Heart right ventricle (tissue), 16 donors: ENCODE measurements at regions not wholly inside any gene's neighbourhood (a gene's known extent, or its start where the extent isn't known, plus 50 kb on each side); places are given as distances from the start of the nearest gene placed in this dataset.

Experiments used
- ATAC-seq, 8 donors: fragments of 200-7000 bp; cut with Tn5 transposase; one replicate each; pipeline ENCODE4 v1.9.1; 2020; ENCODE audit warnings: mild to moderate bottlenecking in 8 of 8, moderate library complexity in 8 of 8, moderate number of reproducible peaks in 1 of 8
- DNase-seq, 2 donors: peaks; one replicate each; pipeline ENCODE4 v3.0.0-alpha.2; 2020
- H3K27ac ChIP-seq, 10 donors: fragments of 200-600 bp; sonication (generic) in 2 of 10; one replicate each; pipeline versions ENCODE4 v1.5.0 to v1.8.0; 2020 to 2022; ENCODE audit warnings: mild to moderate bottlenecking in 3 of 10
- H3K27me3 ChIP-seq, 7 donors: fragments of 200-600 bp; one replicate each; pipeline ENCODE4 v1.8.0; 2021 to 2022; ENCODE audit warnings: mild to moderate bottlenecking in 2 of 7
- H3K36me3 ChIP-seq, 9 donors: fragments of 200-600 bp; sonication (generic) in 1 of 9; one replicate each; pipeline versions ENCODE4 v1.5.0 to v1.8.0; 2020 to 2022; ENCODE audit warnings: mild to moderate bottlenecking in 2 of 9
- H3K4me1 ChIP-seq, 9 donors: fragments of 200-600 bp; sonication (generic) in 1 of 9; one replicate each; pipeline versions ENCODE4 v1.5.0 to v1.8.0; 2020 to 2022; ENCODE audit warnings: mild to moderate bottlenecking in 4 of 9
- H3K4me3 ChIP-seq, 10 donors: fragments of 200-600 bp; sonication (generic) in 2 of 10; one replicate each; pipeline versions ENCODE4 v1.5.0 to v1.8.0; 2020 to 2022; ENCODE audit warnings: mild to moderate bottlenecking in 7 of 10, moderate library complexity in 2 of 10
- H3K9me3 ChIP-seq, 11 donors: fragments of 200-600 bp in 10 of 11; sonication (generic) in 2 of 11; one replicate each; pipeline versions ENCODE4 v1.5.0 to v1.8.0; 2013 to 2022; ENCODE audit warnings: mild to moderate bottlenecking in 2 of 11, control low read depth in 1 of 11, moderate library complexity in 1 of 11
- CTCF ChIP-seq, 9 donors: fragments of 200-600 bp; sonication (generic) in 2 of 9; IDR thresholded peaks; one replicate each; pipeline versions ENCODE4 v1.5.0 to v1.8.0; 2021 to 2022; ENCODE audit warnings: antibody characterized with exemption in 9 of 9, mild to moderate bottlenecking in 5 of 9, moderate library complexity in 1 of 9
- WGBS, 2 donors: extraction: QIAGEN DNeasy Blood & Tissue Kit; methylation state at CpG; one replicate each; pipeline ENCODE4 v1.1.7; 2013; ENCODE audit warnings: inconsistent platforms in 1 of 2; 5-methylcytosine and 5-hydroxymethylcytosine counted together
- intact Hi-C, 10 donors: fragments of 100-400 bp; cut with DNase I; formaldehyde crosslinking; loops; one replicate each; pipeline versions ENCODE4 v1.11.1 to v1.14.2; 2022
- donor health status: Arrhythmogenic right ventricular cardiomyopathy.
- donor health status: ischemic (EF 13 %, LVEDD 7.1; RV severe dilation, severe dysfunction).
- donor health status: healthy with polysubstance abuse.
- donor health status: DM: no; HTN: yes; CAD: no.
- donor health status: DM: no; HTN: no; CAD: no.
- donor health status: ischemic (EF 25% LVEDD 6.9; RV normal size, moderate dysfunction).
- donor health status: ischemic (EF 25% LVEDD 5.7; RV mildly dilated, moderate dysfunction).
- donor health status: healthy.
- donor health status: DM: yes; HTN: yes; CAD: no.
- donor health status: Ischemic cardiomyopathy.
- donor health status: ischemic (EF 35%, LVEDD 5.7; RV mildly dilated, moderate dysfunction).
- donor health status: nonischemic (EF 11% LVEDD 7.7; RV severe dilation, severe dysfunction).
- donor health status: DM: yes; HTN: yes; CAD: no.
- donor health status: PGD.
- donor health status: ischemic (EF 29% LVEDD 5.4; RV normal size, mild dysfunction).
- donor health status: nonischemic (EF 23%, LVEDD 6.1; RV moderate dilation, normal function).

GRCh38 chr14:106051796-106052195 lies 525.4 kb downstream of the TMEM121 start:
- TF ChIP-seq CTCF (IDR thresholded peaks at IDR 0.05): no peak
- ATAC-seq: no peak
- 62 to 66% methylated on average over 2 of the region's 2 CpGs for WGBS, 2 donors
- Histone ChIP-seq H3K4me1 (no peaks in the 10 kb centered on the region), H3K4me3 (no peak overlapping the region), H3K36me3 (no peaks in the 10 kb centered on the region), H3K9me3 (no peaks in the 10 kb centered on the region), H3K27me3 (peaks cover 0 to 72% (median 31%) of the 10 kb centered on the region in 7 donors), H3K27ac (no peak overlapping the region)
- DNase-seq: no peak
- intact Hi-C loops: no loop called here

GRCh38 chr14:106055289-106055688 lies 528.9 kb downstream of the TMEM121 start:
- no peak for ATAC-seq
- no peak for DNase-seq
- no peak overlapping the region for H3K27ac ChIP-seq
- peaks cover 0 to 76% (median 27%) of the 10 kb centered on the region in 7 donors for H3K27me3 ChIP-seq
- intact Hi-C loops: no loop called here
- no peaks in the 10 kb centered on the region for H3K9me3 ChIP-seq
- H3K4me1 ChIP-seq: no peaks in the 10 kb centered on the region
- H3K4me3 ChIP-seq: no peak overlapping the region
- no peak for TF ChIP-seq CTCF (IDR thresholded peaks at IDR 0.05)
- no peaks in the 10 kb centered on the region for H3K36me3 ChIP-seq
- 45 to 63% methylated on average over 6 of the region's 6 CpGs for WGBS, 2 donors

GRCh38 chr14:106058342-106058741 lies 532.0 kb downstream of the TMEM121 start:
- H3K27me3 ChIP-seq: peaks cover 0 to 73% (median 30%) of the 10 kb centered on the region in 7 donors

GRCh38 chr14:106060276-106060975 lies 534.0 kb downstream of the TMEM121 start:
- DNase-seq (no peak), ATAC-seq (no peak)
- 49% methylated on average over 3 of the region's 3 CpGs for WGBS, 2 donors
- intact Hi-C loops: no loop called here
- Histone ChIP-seq H3K9me3 (no peaks in the 10 kb centered on the region), H3K4me3 (no peak overlapping the region), H3K36me3 (no peaks in the 10 kb centered on the region), H3K4me1 (no peaks in the 10 kb centered on the region), H3K27ac (no peak overlapping the region), H3K27me3 (peaks cover 0 to 78% (median 40%) of the 10 kb centered on the region in 7 donors)
- TF ChIP-seq CTCF (IDR thresholded peaks at IDR 0.05): no peak

More at GRCh38 chr14:106058342-106058741, 532.0 kb downstream of the TMEM121 start:
- no peak for TF ChIP-seq CTCF (IDR thresholded peaks at IDR 0.05)
- intact Hi-C loops: no loop called here
- no peak for DNase-seq
- Histone ChIP-seq H3K9me3 (no peaks in the 10 kb centered on the region), H3K27ac (no peak overlapping the region), H3K4me1 (no peaks in the 10 kb centered on the region), H3K36me3 (no peaks in the 10 kb centered on the region), H3K4me3 (no peak overlapping the region)
- WGBS, 2 donors: 47 to 61% methylated on average over 8 of the region's 8 CpGs
- ATAC-seq: no peak
